RWPE1 (cell line): ENCODE measurements at regions not wholly inside any gene's neighbourhood (a gene's known extent, or its start where the extent isn't known, plus 50 kb on each side); places are given as distances from the start of the nearest gene placed in this dataset.

Experiments used
- CTCF ChIA-PET: fragments of 350-600 bp; sonication (Branson Sonifier 250); formaldehyde crosslinking; extraction: SDS; loops from one replicate; lab custom pipeline; 2021; lab: Yijun Ruan, JAX
- POLR2A ChIA-PET: fragments of 400-600 bp; formaldehyde crosslinking; extraction: SDS; loops from one replicate; lab custom pipeline; 2020; ENCODE audit warnings: antibody characterized with exemption; ENCODE audit not compliant: low non-redundant PET; lab: Yijun Ruan, JAX
- DNase-seq: peaks from one replicate; pipeline ENCODE4 v3.0.0; 2012; ENCODE audit warnings: low spot score
- H3K27ac ChIP-seq: fragments of 450-650 bp; 2 replicates; pipeline ENCODE4 v1.5.1; 2017
- TF ChIP-seq, protein P1 (sequence below): fragments of 450-650 bp; conservative IDR thresholded peaks from 2 replicates; pipeline ENCODE4 v1.5.1; 2017; ENCODE audit warnings: low read depth, mild to moderate bottlenecking

DNA sequence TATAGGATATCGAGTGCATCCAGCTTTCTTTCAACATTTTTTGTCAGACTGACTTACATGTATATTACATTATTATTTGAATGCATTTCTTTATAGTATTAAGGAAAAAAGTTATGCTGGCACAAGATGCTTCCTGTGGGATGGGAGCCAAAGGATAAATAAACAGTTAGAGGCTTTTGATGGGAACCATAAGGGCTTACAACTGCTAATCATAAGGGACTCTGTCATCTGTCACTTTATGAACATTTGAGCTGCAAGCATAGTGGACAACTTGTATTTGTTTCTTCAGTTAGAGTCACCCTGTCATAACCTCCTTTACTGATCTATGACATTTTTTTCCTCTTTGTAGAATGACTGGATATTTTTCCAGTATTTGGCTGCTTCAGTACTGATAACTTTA lies 132.4 kb upstream of the CHORDC1 start:
- TF ChIP-seq, protein P1, sequence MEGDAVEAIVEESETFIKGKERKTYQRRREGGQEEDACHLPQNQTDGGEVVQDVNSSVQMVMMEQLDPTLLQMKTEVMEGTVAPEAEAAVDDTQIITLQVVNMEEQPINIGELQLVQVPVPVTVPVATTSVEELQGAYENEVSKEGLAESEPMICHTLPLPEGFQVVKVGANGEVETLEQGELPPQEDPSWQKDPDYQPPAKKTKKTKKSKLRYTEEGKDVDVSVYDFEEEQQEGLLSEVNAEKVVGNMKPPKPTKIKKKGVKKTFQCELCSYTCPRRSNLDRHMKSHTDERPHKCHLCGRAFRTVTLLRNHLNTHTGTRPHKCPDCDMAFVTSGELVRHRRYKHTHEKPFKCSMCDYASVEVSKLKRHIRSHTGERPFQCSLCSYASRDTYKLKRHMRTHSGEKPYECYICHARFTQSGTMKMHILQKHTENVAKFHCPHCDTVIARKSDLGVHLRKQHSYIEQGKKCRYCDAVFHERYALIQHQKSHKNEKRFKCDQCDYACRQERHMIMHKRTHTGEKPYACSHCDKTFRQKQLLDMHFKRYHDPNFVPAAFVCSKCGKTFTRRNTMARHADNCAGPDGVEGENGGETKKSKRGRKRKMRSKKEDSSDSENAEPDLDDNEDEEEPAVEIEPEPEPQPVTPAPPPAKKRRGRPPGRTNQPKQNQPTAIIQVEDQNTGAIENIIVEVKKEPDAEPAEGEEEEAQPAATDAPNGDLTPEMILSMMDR: no peak
- no peak for DNase-seq
- H3K27ac ChIP-seq: no peak overlapping the region
- ChIA-PET CTCF (interaction anchor here (1.0 kb wide), 1 partner anchor 22 kb away, joined by 3 read pairs; no protein-coding TSS in a partner anchor), POLR2A (no interaction called here)

DNA sequence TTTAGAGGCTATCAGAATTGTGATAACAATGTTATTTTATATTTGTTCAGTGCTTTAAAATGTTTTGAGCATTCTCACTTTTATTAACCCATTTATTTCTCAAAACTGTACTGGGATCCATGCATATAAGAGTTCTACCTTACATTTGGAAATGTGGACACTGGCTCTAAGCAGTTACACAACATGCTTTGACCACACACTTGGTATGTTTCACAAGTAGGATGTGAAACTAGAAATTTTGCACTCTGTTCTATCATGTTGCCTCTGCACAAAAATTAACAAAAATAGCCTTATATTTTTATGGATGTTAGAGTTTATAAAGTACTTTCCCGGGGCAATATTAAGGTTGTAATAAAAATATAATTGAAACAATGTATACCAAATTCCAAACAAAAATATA lies 126.9 kb upstream of the CHORDC1 start:
- no peak for DNase-seq
- TF ChIP-seq, protein P1: no peak
- CTCF ChIA-PET: no interaction called here
- POLR2A ChIA-PET: no interaction called here
- no peak overlapping the region for H3K27ac ChIP-seq

DNA sequence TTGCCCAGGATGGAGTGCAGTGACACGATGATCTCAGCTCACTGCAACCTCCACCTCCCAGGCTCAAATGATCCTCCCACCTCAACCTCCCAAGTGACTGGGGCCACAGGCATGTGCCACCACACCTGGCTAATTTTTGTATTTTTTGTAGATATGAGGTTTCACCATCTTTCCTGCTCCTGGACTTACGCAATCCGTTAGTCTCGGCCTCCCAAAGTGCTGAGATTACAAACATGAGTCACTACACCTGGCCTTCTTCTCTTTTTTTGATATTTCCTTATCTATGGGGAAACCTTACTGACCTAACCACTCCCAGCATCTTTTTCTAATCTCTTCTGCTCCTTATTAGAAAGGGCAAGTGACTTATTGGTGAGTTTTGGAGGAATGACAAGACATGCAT lies 121.7 kb upstream of the CHORDC1 start:
- H3K27ac ChIP-seq: no peak overlapping the region
- ChIA-PET POLR2A (no interaction called here), CTCF (no interaction called here)
- no peak for DNase-seq
- TF ChIP-seq, protein P1: no peak

DNA sequence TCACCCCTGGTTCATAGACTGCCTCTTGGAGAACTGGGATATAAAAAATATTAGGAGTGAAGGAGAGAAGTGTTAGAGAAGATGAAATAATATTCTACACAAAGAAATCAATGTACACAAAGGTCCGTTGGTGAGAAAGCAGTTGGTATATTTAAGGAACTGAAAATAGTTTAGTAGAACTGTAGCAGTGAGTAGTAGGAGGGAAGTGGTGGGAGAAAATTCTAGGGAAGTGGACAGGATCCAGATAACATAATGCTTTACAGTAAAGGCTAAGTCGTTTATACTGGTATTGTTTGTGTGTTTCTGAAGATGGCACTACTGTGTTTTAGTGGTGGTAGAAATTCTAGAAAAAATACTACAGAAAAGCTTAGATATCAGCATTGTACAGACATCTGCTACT lies 120.8 kb upstream of the CHORDC1 start:
- ChIA-PET CTCF (no interaction called here), POLR2A (no interaction called here)
- TF ChIP-seq, protein P1: no peak

DNA sequence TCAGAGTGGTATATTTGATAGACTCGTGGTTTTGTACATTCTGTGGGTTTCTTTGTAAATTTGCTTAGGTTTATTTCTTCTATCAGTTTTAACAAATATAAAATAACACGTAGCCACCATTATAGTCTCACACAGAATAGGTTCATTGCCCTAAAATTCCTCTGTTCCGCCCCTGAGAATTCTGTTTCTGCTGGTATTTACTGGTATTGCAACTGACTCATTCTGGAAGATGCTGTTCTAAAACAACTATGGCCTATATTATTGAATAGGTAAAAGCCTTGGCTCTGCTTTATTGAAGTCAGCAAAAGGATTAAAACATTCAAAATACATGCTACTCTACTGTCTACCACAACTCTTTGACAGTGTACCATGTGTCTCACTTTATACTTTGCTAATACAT lies 119.1 kb upstream of the CHORDC1 start:
- no peak for DNase-seq
- ChIA-PET CTCF (no interaction called here), POLR2A (no interaction called here)
- H3K27ac ChIP-seq: no peak overlapping the region
- TF ChIP-seq, protein P1: no peak

More for the DNA sequence above, 120.8 kb upstream of the CHORDC1 start:
- DNase-seq: no peak
- no peak overlapping the region for H3K27ac ChIP-seq

GRCh38 chr11:90332415-90332814 lies 109.6 kb upstream of the CHORDC1 start:
- H3K27ac ChIP-seq: no peak overlapping the region
- TF ChIP-seq, protein P1: no peak
- ChIA-PET CTCF (no interaction called here), POLR2A (no interaction called here)
- DNase-seq: no peak

GRCh38 chr11:90330632-90331031 lies 107.8 kb upstream of the CHORDC1 start:
- DNase-seq: no peak
- TF ChIP-seq, protein P1: no peak
- H3K27ac ChIP-seq: no peak overlapping the region
- POLR2A ChIA-PET: no interaction called here
- CTCF ChIA-PET: no interaction called here
